A549 (cell line): ENCODE measurements at regions not wholly inside any gene's neighbourhood (a gene's known extent, or its start where the extent isn't known, plus 50 kb on each side); places are given as distances from the start of the nearest gene placed in this dataset.

Experiments used
- CEBPB ChIP-seq, 2 experiments: fragments of >200 bp in 1 of 2; sonication (Bioruptor Twin) in 1 of 2; formaldehyde crosslinking in 1 of 2; IDR thresholded peaks; 2 replicates each; pipeline ENCODE4 v1.6.1; 2012 to 2016
- CHD4 ChIP-seq: fragments of 200-600 bp; sonication (generic); IDR thresholded peaks from 2 replicates; pipeline ENCODE4 v1.6.1; 2016; ENCODE audit warnings: antibody characterized with exemption, mild to moderate bottlenecking, borderline replicate concordance
- CTCF ChIP-seq: fragments of >200 bp; sonication (Bioruptor Twin); formaldehyde crosslinking; IDR thresholded peaks from 3 replicates; pipeline ENCODE4 v1.5.1; 2016
- E2F6 ChIP-seq: IDR thresholded peaks from 2 replicates; pipeline ENCODE4 v1.6.1; 2012; ENCODE audit warnings: low read depth, borderline replicate concordance
- ELK1 ChIP-seq: fragments of 150-350 bp; IDR thresholded peaks from 2 replicates; pipeline ENCODE4 v1.6.1; 2014; ENCODE audit warnings: low read depth, mild to moderate bottlenecking, low read length
- HDAC2 ChIP-seq: fragments of 200-600 bp; sonication (generic); IDR thresholded peaks from 2 replicates; pipeline ENCODE4 v1.6.1; 2016
- KDM1A ChIP-seq: fragments of 200-600 bp; sonication (generic); IDR thresholded peaks from 2 replicates; pipeline ENCODE4 v1.6.1; 2016; ENCODE audit warnings: low read depth, mild to moderate bottlenecking
- MAX ChIP-seq: IDR thresholded peaks from 2 replicates; pipeline ENCODE4 v1.6.1; 2012
- NPAS2 ChIP-seq: fragments of 250-450 bp; sonication (Bioruptor Pico); IDR thresholded peaks from 2 replicates; pipeline ENCODE4 v1.8.0; 2022; ENCODE audit warnings: mild to moderate bottlenecking, moderate library complexity, borderline replicate concordance
- POLR2A ChIP-seq: IDR thresholded peaks from 2 replicates; pipeline ENCODE4 v1.6.1; 2012; ENCODE audit warnings: mild to moderate bottlenecking, low read length
- RAD21 ChIP-seq, 2 experiments: fragments of >200 bp in 1 of 2; sonication (Bioruptor Twin) in 1 of 2; formaldehyde crosslinking in 1 of 2; IDR thresholded peaks in 1 of 2; conservative IDR thresholded peaks in 1 of 2; 2 replicates in 1 of 2; 3 replicates in 1 of 2; pipeline ENCODE4 v1.6.1; 2012 to 2018; ENCODE audit warnings: inconsistent platforms in 1 of 2

- TF ChIP-seq E2F6 (no peak), KDM1A (no peak), RAD21 (conservative IDR thresholded peaks at IDR 0.05 in 1 of 2, IDR thresholded peaks at IDR 0.05 in 1 of 2) (no peak), CTCF (no peak), POLR2A (no peak), CHD4 (no peak), HDAC2 (no peak), ELK1 (no peak), CEBPB (IDR thresholded peaks at IDR 0.05) (no peak), NPAS2 (CRISPR knock-in tag) (no peak), MAX (no peak)
These were observed 110.3 kb downstream of the SOD2 start for GRCh38 chr6:159582736-159583135.
